SHP77 treated with DMSO at 0.1 percent for 48 hours (cell line): ENCODE measurements at regions not wholly inside any gene's neighbourhood (a gene's known extent, or its start where the extent isn't known, plus 50 kb on each side); places are given as distances from the start of the nearest gene placed in this dataset.
"Not testable (repeated sequence)": the region's sequence is repeated elsewhere in the genome, so short reads cannot be mapped to it uniquely, and the experiment has no call there.

Experiments
- DNase-seq: peaks from one replicate; lab custom pipeline; 2025; lab: John Stamatoyannopoulos, UW

DNA sequence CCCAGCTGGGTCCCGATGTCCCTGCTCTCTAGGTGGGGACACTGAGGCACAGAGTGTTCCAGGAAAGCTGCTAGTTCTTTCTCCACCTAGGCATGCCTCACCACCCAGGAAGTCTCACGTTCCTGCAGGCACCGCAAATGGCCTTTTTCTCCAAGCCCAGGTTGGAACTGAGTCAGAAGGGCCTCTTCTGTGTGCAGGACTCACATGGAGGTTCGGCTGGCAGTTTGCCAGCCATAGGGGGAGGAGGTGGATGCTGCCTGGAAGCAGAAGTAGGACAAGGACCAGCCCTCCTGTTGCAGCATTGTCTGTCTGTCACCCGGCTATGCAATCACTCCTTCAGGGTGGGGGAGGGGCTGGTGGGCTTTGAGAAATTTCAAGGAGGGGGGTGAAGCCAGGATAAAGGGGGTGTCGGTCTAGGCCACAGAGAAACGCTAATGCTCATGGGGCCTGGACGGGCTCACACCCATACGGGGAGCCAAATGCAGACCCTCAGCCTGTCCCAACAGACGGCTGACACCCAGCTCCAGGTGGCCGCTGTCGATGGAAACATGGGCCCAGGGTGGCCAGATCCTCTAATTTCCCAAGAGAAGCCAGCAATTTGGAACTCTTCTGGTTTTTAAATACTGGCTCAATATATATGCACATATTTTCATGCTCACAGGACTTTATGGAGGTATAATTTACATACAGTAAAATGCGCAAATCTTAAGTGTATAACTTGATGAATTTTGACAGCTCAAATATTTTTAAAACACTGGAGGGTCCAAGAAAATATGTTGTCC, 120.5 kb downstream of the PHETA1 start:
- no peak for DNase-seq

DNA sequence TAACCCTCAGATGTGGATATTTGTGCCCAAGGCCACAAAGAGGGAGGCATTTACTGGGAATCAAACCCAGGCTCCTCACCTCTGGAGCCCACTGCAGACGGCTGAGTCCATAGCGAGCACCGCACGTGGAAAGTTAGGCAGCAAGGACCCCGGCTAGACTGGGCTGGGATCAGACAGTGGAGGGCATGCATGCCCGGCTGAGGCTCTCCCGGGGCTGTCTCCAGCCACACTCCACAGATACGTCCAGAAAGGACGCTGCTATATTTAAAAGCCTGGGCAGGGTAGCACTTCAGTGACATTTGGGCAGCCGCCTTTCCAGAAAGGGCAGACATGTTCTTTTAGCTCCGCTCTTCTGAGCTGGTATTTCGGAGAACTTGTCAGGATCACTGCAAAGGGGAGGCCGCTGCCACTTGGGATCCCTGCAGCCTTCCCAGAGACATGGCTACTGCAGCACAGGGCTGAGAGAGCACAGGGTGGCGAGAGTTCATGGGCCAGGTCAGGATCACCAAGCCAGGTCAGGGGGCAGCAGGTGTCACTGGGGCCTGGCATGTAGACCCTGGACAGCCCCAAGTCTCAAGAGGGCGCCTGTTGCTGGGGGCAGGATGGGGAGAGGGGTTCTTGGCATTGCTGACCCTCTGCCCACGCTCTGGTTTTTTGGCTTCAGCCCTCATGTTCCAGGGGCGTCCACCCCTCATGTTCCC, 121.7 kb downstream of the PHETA1 start:
- no peak for DNase-seq

DNA sequence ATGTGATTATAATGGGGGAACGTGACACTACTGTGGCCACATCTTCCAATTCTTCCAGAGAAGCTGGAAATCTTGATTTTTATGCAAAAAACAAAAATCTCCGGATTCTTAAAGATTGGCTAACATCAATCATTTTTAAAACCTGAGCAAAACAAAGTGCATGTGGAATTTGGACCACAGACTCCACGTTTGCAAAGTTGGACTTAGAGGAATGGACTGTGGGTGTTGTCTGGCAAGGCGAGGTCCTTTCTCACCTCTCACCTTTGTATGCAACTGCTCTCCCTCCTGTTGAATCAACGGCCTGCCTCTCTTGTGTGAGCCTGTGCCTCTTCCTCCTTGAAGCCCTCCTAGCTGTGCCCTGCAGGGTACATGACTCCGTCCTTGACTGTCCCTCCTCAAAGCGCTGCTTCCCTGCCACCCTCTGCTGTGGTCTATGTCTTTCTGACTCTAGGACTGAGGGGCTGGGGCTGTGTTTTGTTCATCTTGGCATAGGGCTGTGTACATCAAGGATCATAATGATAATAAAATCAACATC, 122.4 kb downstream of the PHETA1 start:
- no peak for DNase-seq

DNA sequence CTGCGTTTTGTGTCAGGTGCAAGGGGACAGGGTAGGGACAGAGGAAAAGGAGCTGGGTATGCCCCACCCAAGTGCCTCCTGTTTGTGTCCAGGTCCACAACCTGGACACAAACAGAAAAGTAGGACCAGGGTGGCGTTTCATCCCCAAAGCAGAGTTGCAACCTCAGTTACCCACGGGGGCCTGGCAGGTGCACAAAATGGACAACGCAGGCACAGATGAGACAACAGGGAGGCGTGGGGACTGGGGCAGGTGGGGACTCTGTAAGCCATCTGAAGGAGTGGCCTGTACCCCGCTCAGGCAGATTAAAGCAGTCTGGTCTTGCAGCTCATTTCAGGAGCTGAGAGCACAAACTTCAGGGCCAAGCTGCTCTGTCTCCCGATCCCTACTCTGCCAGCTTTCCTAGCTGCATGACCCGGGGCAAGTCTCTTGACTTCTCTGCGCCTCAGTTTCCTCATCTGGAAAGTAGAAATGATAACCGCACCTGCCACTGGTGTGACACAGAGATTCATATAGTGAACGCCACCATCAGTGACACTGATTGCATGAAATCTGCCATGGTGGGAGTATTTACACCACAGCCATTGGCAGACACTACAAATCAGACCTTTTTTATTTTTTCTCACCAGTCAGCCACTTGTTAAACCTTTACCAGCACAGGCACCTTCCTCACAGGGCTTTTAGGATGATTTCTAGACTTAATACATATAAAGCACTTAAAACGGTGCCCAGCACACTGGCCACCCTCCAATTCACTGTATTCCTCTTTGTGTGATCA, 123.0 kb downstream of the PHETA1 start:
- DNase-seq = no peak

DNA sequence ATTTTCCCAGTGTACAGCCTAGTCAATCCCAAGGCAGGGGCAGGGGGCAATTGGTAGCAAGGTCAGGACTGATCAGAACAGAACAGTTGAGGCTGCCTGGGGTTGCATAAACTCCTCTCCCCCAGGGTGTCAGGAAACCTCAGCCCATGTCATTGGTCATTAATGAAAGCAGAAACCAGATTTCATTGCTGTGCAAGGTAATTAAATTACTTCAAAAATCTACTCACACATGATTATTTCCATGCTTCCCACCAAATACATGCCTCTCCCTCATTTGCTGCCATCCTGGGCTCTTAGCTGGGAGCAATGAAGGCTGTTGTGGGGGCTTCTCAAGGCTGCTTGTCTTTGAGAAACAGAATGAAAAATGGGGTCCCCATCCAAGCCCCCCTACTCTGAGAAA, 124.2 kb downstream of the PHETA1 start:
- no peak for DNase-seq

DNA sequence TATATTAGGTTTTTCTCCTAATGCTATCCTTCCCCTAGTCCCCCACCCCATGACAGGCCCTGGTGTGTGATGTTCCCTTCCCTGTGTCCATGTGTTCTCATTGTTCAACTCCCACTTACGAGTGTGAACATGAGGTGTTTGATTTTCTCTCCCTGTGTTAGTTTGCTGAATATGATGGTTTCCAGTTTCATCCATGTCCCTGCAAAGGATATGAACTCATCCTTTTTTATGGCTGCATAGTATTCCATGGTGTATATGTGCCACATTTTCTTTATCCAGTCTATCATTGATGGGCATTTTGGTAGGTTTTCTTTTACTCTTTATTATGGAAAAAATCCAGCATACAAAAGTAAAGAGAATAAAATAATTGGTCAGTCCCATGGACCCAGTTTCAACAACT, 126.1 kb downstream of the PHETA1 start:
- not testable (repeated sequence) for DNase-seq

DNA sequence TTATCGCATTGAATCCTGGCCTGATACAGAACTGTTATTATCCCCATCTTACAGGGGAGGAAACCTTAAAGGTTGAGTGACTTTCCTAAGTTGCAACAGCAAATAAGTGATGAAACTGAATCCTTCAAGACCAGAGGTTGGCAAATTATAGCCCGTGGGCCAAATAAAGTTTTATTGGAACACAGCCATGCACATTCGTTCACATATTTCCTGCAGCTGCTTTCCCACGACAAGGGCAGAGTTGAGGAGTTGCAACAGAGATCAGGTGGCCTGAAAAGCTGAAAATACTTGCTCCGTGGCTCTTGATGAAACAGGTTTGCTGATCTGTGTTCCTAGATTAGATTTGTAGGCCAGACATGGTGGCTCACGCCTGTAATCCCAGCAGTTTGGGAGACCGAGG, 126.7 kb downstream of the PHETA1 start:
- DNase-seq = no peak

DNA sequence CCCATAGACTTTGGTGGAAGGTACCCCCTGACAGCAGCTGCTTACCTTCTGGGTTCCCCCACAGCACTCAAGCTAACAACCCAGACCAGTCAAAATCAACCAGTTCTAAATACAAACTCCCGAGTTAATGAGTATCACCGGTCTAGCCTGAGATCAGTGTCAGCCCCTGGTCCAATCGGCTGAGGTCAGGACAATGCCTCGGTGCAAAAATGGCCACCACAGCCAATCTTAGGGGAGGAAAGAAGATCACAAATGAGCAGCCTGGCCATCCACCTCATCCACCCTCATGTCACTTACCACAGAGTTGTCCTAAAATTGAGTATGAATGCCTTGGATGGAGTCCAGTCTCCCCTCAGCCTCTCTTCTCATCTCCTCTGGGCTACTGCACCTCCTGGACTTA, 128.5 kb downstream of the PHETA1 start:
- no peak for DNase-seq

DNA sequence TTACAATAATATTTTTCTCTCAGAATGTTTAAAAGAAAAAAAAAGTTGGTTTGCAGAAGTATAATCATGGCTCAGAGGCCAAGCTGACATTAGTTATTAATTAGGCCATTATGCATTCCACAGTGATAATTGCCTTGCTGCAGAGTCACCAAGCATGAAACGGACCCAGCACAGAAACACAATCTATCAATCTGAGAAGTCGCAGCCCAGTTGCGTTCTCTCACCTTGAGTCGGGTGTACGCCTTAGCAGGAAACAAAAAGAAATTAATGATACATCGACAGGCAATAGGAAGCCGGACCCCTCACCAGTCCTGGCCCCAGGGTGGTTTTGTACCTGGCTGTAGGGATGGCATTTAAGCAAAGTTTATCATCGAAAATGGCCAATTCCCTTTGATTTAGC, 129.7 kb downstream of the PHETA1 start:
- DNase-seq = no peak

DNA sequence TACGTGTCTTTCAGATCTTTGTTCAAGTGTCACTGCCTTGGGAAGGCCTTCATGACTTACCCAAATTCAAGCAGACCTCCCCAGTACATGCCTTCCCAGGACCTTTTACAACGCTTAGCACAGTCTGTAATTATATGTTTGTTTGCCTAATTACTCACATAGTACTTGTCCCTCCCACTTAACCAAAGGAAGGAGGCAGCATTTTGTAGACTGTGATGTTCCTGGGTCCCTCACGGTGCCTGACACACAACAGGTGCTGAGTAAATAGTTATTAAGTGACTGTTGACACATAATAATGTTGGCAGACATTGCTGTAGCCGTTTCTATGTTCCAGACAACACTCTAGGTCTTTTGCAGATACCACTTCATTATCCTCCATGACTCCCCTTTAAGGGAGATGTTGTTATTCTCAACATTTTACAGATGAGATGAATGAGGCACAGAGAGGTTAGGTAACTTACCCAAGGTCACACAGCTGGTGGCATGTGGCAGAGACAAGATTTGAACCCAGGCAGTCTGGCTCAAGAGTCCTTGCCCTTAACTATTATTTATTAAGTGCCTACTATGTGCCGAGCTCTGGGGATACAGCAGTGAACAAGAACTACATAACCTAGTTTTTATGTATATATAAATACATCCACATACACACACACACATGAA, 130.7 kb downstream of the PHETA1 start:
- DNase-seq = no peak

DNA sequence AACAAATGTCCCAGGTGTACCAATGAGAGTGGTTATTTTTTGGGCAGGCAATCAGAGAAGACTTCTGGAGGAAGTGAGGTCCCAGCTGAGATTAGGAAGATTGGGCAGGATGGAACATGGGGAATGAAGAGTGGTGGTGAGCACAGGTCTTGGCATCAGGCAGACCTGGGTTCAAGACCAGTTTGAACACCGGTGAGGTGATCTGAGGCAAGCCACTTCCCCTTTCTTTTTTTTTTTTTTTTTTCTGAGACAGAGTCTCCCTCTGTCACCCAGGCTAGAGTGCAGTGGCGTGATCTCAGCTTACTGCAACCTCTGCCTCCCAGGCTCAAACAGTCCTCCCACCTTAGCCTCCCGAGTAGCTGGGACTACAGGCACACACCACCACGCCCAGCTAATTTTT, 134.4 kb downstream of the PHETA1 start:
- not testable (repeated sequence) for DNase-seq

DNA sequence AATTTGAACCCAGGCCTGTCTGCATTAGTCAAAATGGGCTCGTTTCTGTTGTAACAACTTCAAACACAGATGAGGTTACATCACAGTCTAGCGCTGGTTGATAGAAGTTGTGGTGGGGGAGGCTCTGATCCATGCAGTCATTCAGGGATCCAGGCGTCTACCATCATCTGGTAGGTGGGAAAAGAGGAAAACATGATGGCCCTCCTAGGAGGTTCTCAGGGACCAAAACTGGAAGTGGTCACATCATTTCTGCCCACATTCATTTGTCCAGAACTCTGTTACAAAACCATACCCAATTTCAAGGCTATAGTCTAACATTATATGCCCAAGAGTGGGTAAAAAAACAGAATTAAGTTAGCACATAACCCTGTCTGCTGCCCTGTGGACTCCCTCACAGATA, 135.1 kb downstream of the PHETA1 start:
- DNase-seq = no peak

DNA sequence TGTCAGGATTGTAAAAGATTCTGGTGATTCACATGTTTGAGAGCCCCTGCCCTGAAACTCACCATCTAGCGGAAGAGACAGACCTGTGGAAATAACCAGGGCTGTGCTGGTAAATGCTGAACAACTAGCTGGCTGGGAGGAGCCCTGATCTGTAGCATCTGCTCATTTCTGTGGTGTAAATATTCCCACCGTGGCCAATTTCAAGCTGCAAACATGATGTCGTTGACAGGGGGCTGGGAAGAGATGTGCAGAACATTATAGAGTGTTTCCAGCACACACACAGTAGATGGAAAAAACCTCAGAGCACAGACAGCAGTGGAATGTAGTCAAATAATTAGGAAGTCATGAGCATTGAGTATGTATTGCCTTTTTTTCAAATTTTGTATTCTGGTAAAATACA, 138.2 kb downstream of the PHETA1 start:
- no peak for DNase-seq

DNA sequence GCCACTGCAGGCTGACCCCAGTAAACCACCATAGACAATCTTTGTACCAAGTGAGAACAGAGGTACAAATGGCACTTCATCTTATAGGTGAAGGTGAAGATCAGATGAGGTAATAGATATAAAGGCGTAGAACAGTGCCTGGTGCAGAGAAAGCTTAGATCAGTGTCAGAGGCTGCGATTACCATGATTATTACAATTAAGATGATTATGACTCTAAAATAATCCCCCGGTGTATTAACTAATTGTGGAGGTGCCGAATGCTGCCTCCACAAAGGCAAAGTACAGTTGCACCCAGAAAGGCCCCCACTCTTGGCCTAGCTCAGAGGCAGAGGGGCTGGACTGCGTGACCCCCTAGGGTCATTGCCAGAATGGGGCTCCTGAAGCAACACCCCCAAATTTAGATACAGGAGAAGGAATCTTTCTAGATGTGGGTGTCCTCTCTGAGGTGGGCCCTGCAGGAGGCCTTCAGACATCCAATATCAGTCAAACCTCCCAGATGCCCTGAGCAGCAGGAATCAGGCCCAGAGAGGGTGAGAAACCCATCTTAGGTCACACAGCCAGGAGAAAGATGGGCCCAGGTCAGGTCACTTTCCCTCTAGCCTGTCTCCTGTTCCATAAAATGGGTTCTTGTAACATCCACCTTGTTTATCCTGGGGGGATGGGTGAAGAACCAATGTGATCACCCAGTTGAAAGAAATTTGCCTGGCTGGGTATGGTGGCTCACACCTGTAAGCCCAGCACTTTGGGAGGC, 139.8 kb downstream of the PHETA1 start:
- no peak for DNase-seq

DNA sequence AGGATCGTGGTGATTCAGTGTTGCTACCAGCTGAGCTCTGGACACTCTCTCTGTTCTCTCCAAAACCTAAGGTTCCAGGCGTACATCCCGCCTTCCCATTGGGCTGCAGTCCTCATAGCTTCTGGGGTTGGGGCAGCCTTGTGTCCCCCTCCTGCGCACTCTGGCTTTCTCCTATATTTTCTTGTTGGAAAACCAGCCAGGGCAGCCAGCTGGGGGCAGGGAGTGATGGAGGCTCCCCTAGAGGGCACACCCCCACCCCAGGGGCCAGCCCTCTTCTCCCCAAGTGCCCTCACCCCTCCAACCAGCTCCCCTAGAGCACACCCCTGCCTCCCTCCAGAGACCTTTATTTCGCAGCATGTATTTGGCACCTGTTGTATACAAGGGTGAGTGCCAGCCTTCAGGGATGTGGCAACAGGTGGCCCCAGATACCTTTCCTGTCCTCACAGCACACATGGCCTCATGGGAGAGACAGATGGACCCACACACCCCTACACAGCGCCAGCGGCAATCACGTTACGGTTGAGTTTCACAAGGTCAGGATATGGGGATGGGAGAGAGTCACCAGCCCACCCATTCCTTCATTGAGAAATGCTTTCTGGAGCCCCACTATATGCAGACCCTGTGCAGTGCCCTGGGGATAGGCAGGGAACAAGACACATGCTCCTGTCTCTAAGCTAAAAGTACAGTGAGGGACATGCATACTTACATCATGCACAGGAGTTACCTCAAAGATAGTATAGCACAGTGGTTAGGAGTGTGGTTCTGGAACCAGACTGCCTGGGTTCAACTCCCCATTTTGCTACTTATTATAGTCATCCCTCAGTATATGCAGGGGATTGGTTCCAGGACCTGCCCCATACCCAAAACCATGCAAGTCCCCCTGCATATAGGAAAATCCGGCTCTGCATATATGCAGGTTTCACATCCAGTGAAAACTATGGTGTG, 141.1 kb downstream of the PHETA1 start:
- no peak for DNase-seq

DNA sequence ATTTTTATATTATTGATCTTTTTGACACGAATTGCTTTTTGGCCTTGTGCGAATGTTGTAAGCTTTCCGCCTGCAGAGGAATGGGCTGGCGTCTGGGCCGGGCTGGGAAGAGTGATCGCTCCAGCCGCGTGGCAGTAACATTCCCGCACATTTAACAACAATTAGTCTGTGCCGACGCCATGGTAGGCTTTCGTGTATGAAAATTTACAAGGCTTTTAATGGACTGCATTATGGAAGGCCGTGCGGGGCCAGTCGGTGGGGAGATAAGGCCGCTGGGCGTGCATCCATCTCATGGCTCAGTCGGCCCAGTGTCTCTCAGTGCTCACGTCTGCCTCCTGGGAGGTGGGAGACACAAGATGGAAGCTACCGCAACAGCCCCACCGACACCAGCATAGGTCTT, 142.2 kb downstream of the PHETA1 start:
- no peak for DNase-seq

DNA sequence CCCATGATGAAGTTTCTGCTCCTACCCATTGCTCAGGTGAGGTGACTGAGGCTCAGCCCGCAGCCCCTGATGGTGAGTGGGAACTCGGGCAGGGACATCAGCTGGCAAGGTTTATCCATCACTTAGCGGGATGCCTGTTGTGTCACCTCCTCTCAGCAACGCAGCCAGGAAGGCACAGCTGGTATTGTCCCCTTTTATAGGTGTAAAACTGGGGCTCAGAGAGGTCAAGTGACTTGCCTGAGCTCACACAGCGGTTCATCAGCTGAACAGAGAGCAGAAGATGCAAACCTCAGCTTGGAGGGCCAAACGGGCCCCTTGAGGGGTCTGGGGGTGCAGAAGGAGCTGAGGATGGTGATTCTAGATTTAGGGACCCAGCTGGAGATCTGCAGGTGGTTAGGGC, 143.6 kb downstream of the PHETA1 start:
- no peak for DNase-seq

DNA sequence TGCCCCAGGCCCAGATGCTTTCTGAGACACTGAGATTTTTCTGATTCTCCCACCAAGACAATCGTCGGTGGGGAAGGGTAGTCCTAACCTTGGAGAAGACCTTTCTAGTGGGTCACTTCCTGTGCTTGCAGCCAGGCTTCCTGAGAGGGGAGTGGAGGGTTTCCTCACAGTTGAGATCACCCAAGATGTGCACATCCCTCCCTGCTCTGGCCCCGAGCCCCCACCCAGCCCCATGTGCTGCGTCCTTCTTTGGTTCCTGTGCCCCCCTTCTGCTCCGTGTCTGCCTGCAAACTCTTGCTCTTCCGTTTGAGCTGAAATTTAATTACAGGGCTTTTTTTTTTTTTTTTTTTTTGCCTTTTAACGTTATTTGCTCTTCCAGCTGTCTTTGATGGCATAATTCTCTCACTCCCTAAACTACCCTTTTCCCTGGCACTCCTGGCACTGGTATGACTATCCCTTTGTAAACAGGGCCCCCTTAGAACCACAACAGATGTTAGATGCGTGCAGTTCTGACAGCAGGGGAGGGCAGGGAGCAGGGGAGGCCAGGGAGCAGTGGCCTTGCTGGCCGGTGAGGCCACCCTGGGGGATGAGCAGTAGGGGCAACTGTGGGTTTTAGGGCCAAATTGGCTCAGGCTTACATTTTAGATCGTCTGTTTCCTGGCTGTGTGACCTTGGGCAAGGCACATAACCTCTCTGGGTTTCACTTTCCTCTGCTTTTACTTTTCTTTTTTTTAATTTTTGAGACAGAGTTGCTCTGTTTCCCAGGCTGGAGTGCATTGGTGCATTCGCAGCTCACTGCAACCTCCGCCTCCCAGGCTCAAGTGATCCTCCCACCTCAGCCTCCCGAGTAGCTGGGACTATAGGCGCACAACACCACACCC, 144.5 kb downstream of the PHETA1 start:
- no peak for DNase-seq

DNA sequence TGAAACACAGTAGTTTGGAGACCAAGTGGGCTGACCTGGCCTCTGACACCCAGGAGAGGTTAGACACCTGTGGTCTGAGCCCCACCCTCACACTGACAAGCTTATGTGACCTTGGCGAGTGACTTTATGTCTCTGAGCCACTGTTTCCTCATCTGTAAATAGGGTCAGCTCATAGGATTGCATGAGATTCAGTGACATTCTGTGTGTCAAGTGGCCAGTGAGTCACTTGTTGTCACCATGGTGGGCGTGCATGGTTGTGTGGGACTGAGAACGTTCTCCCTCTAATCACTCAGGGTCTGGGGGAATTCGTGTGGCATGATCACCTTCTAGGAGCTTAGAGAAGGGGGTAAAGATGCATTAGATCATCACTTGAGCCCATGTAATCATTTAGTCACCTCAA, 146.4 kb downstream of the PHETA1 start:
- no peak for DNase-seq
